Colonic mucosa (tissue), 4 donors: ENCODE measurements at regions not wholly inside any gene's neighbourhood (a gene's known extent, or its start where the extent isn't known, plus 50 kb on each side); places are given as distances from the start of the nearest gene placed in this dataset.
A peak's percentile ranks its signal among the peaks of the same experiment; 100 is the strongest.

Source experiments
- DNase-seq: peaks from one replicate; pipeline ENCODE4 v3.0.0-alpha.2; 2020
- H3K27ac ChIP-seq: fragments of 200-600 bp; one replicate; pipeline ENCODE4 v1.8.0; 2021
- H3K27me3 ChIP-seq: fragments of 200-600 bp; one replicate; pipeline ENCODE4 v1.8.0; 2021
- H3K36me3 ChIP-seq: fragments of 200-600 bp; one replicate; pipeline ENCODE4 v1.8.0; 2021
- H3K4me1 ChIP-seq: fragments of 200-600 bp; one replicate; pipeline ENCODE4 v1.8.0; 2021; ENCODE audit warnings: mild to moderate bottlenecking
- H3K4me3 ChIP-seq: fragments of 200-600 bp; one replicate; pipeline ENCODE4 v1.8.0; 2021
- H3K9ac ChIP-seq, 2 donors: one replicate each; pipeline ENCODE4 v1.7.0; 2013; ENCODE audit warnings: control low read depth in 2 of 2, low read depth in 2 of 2, low read length in 2 of 2
- H3K9me3 ChIP-seq: fragments of 200-600 bp; one replicate; pipeline ENCODE4 v1.8.0; 2021
- intact Hi-C: fragments of 100-400 bp; cut with DNase I; formaldehyde crosslinking; loops from one replicate; pipeline ENCODE4 v1.14.1; 2022
- TF ChIP-seq, protein P1 (sequence below): fragments of 200-600 bp; IDR thresholded peaks from one replicate; pipeline ENCODE4 v1.8.0; 2022; ENCODE audit warnings: antibody characterized with exemption, mild to moderate bottlenecking
- donor health status: healthy.
- donor health status: DM: no; HTN: no; CAD: no.
- donor health status: DM: no; HTN: no; CAD: no.

DNA sequence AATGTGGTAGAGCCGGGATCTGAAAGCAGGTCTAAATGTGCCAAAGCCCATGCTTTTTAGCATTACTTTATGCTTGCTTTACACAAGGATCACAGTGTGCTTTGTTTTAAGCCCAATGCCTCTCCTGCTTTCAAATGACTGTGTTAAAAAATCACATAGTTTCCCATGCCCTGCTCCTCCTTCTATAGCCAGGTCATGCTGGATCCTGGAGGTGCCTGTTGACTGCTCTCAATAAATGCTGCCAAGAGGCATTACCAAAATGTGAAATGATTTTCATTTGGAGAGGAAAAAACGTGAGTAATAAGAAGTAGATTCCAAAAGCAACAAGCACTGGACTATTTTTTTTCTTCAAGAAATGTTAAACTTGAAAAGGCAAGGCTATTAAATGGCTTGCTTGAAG lies 420.7 kb upstream of the USP24 start:
- Histone ChIP-seq H3K9me3 (no peaks in the 10 kb centered on the region), H3K27me3 (no peaks in the 10 kb centered on the region), H3K4me3 (no peak overlapping the region), H3K4me1 (no peaks in the 10 kb centered on the region), H3K27ac (no peak overlapping the region), H3K9ac (no peak overlapping the region), H3K36me3 (no peaks in the 10 kb centered on the region)
- DNase-seq: no peak
- intact Hi-C loops: no loop called here
- TF ChIP-seq, protein P1, sequence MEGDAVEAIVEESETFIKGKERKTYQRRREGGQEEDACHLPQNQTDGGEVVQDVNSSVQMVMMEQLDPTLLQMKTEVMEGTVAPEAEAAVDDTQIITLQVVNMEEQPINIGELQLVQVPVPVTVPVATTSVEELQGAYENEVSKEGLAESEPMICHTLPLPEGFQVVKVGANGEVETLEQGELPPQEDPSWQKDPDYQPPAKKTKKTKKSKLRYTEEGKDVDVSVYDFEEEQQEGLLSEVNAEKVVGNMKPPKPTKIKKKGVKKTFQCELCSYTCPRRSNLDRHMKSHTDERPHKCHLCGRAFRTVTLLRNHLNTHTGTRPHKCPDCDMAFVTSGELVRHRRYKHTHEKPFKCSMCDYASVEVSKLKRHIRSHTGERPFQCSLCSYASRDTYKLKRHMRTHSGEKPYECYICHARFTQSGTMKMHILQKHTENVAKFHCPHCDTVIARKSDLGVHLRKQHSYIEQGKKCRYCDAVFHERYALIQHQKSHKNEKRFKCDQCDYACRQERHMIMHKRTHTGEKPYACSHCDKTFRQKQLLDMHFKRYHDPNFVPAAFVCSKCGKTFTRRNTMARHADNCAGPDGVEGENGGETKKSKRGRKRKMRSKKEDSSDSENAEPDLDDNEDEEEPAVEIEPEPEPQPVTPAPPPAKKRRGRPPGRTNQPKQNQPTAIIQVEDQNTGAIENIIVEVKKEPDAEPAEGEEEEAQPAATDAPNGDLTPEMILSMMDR: no peak

DNA sequence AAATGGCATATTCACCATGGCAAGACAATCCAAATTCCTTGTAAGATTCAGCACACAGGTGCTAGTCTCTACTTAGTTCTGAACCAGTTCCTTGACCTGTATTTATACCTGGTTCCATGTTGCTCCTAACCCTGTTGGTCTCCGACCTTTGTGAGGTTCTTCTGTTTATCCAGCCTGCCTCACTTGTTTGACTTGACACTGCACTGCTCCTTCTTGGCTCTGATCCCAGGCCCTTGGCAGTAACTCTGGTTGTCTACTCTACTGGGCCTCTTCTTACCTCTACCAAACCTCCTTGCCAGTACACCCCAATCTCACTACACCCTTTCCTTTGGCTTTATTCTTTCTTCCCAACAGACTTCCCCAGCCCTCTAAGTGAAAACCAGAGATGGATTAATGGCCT lies 419.4 kb upstream of the USP24 start:
- TF ChIP-seq, protein P1: no peak
- intact Hi-C loops: no loop called here
- no peaks in the 10 kb centered on the region for H3K9me3 ChIP-seq
- no peak overlapping the region for H3K4me3 ChIP-seq
- DNase-seq: peak; percentile 24
- H3K36me3 ChIP-seq: no peaks in the 10 kb centered on the region
- H3K27me3 ChIP-seq: no peaks in the 10 kb centered on the region
- no peaks in the 10 kb centered on the region for H3K4me1 ChIP-seq
- H3K27ac ChIP-seq: no peak overlapping the region
- no peak overlapping the region for H3K9ac ChIP-seq

DNA sequence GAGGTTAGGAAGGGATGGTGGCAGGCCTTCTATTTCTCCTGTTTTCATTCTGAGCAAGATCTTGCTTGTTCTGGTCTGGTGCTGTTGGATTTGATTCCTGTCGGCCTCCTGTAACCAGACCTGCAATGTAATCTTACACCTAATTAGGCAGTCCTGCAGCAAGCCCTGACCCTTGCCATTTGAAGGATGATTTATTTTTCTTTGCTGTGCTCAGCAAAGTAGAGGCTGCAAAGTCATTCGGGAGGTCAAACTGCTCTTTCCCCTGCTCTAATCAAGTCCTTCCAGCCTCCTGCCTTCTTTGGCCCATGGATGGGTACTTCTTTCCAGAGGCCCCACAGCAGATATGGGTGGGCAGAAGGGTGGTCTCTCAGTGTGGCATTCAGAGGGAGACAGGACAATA lies 417.7 kb upstream of the USP24 start:
- no peak overlapping the region for H3K4me3 ChIP-seq
- TF ChIP-seq, protein P1: no peak
- H3K27me3 ChIP-seq: no peaks in the 10 kb centered on the region
- no peaks in the 10 kb centered on the region for H3K36me3 ChIP-seq
- H3K4me1 ChIP-seq: no peaks in the 10 kb centered on the region
- H3K9ac ChIP-seq: no peak overlapping the region
- intact Hi-C loops: no loop called here
- H3K9me3 ChIP-seq: no peaks in the 10 kb centered on the region
- no peak overlapping the region for H3K27ac ChIP-seq
- no peak for DNase-seq

DNA sequence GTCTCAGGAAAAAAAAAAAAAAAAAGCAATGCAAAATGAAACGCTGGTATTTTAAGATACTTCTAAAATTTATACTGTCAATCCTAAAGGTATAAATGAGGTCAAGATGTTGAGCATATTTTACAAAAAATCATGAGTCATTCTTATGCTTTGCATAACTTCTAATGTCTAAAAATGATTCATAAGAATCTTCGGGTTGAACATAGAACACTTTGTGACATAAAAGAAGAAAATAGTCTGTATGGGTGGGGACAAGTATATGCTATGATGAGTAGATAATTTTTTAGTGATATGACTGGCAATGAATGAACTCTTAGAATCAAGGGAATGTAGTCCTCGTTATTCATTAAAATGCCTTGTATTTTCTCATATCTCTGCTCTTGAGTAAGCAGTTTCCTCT lies 416.9 kb upstream of the USP24 start:
- DNase-seq: no peak
- no peak overlapping the region for H3K27ac ChIP-seq

DNA sequence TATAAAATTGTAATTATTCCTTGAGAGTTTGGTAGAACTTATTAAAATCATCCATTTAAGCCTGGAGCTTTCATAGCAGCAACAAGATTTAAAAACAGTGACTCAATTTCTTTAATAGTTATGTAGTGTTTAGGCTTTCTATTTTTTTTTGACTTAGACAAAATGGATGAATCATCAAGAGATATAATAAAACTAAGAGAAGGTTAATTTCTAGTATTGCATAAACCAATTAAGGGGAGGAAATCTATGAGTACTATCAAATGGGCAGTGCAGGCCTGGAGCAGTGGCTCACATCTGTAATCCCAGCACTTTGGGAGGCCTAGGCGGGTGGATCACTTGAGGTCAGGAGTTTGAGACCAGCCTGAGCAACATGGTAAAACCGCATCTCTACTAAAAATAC lies 416.3 kb upstream of the USP24 start:
- H3K27me3 ChIP-seq: no peaks in the 10 kb centered on the region

More for the DNA sequence above, 416.9 kb upstream of the USP24 start:
- Histone ChIP-seq H3K9me3 (no peaks in the 10 kb centered on the region), H3K4me3 (no peak overlapping the region), H3K4me1 (no peaks in the 10 kb centered on the region), H3K27me3 (no peaks in the 10 kb centered on the region), H3K36me3 (no peaks in the 10 kb centered on the region), H3K9ac (no peak overlapping the region)
- intact Hi-C loops: no loop called here
- TF ChIP-seq, protein P1: no peak

More for the DNA sequence above, 416.3 kb upstream of the USP24 start:
- Histone ChIP-seq H3K4me1 (no peaks in the 10 kb centered on the region), H3K27ac (no peak overlapping the region), H3K36me3 (no peaks in the 10 kb centered on the region), H3K9me3 (no peaks in the 10 kb centered on the region), H3K9ac (no peak overlapping the region), H3K4me3 (no peak overlapping the region)
- no peak for DNase-seq
- TF ChIP-seq, protein P1: no peak
- intact Hi-C loops: no loop called here
